ENCODE measurements at regions not wholly inside any gene's neighbourhood (a gene's known extent, or its start where the extent isn't known, plus 50 kb on each side); places are given as distances from the start of the nearest gene placed in this dataset.
A peak's percentile ranks its signal among the peaks of the same experiment; 100 is the strongest.

DNA sequence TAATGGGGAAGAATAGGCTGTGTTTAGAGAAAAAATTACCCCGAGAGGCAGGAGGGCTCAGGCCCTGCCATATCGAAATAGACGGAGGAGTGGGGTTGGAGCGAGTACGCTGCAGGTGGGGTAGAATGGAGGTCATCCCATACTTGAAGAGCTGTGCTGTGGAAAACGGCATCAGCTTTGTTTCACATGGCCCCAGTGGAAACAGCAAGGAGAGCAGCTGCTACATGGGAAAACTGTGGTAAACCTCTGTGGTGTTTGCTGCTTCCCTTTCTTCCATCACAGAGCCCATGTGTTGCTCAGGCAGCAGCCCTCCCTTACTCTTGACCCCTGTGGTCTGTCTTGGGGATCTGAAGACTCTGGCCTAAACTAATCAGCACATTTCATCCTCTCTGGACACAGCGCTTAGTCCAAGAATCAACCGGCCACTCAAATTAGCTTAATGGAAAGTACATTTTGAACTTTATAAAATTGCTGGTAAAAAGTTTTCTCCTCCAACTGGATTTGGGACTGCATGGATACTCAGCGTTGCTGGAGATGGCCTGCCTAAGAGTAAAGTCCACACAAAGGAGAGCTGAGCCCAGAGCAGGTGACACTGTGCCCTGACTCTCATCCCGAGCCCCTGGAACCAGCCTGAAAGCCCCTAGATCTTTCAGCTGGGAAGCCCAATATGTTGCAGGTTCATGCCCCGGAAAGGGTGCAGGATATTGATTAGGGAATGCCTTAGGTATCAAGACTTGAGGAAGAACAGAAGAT is 127.1 kb upstream of the GADD45A start:
- Mint-ChIP-seq H3K27me3 (peaks cover 55% of the 10 kb centered on the region), H3K4me3 (no peak overlapping the region), H3K27ac (ENCODE audit: low read depth) (no peak overlapping the region), H3K9me3 (no peaks in the 10 kb centered on the region), H3K36me3 (ENCODE audit: insufficient read depth) (no peaks in the 10 kb centered on the region), H3K4me1 (no peaks in the 10 kb centered on the region)
- ATAC-seq (replicated peaks; ENCODE audit: extremely low read depth, poor library complexity, severe bottlenecking) (no peak), DNase-seq (ENCODE audit: low spot score in 2 of 2) (no peak)

DNA sequence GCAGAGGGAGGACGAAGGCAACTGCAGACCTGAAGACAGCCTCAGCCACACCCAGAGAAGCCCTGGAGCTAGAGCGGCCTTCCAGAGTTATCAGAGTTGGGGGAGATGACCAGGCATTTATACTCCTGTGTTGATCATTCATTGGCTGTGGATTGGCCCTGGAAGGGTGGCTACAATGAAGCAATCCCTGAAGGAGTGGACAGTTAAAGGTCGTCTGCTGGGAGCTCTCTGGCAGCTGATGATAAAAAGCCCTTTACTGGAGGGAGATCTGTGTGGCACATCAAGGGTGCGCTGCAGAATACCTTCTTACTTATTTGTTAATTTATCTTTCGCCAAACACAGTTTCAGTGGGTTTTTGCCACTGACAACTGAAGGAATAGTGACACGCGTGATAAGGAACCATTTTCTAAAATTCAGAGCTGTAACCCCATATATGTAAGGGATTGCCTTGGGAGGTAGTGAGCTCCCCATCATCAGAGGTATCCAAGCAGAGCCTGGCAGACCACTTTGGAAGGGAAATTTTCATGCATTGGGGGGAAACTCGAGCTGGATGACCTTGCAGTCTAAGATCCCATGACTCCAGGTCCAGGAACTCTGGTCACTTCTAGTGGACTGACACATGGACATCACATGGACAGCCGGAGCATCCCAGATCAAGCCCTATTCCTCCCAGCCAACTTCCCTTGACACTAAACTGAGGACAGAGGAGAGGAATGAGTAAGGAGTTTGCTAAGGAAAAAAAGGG is 126.4 kb upstream of the GADD45A start:
- no peak for DNase-seq (ENCODE audit: low spot score in 2 of 2)
- Mint-ChIP-seq H3K36me3 (ENCODE audit: insufficient read depth) (no peaks in the 10 kb centered on the region), H3K9me3 (no peaks in the 10 kb centered on the region), H3K4me3 (no peak overlapping the region), H3K27me3 (peaks cover 47% of the 10 kb centered on the region), H3K27ac (ENCODE audit: low read depth) (no peak overlapping the region), H3K4me1 (no peaks in the 10 kb centered on the region)
- no peak for ATAC-seq (replicated peaks; ENCODE audit: extremely low read depth, poor library complexity, severe bottlenecking)

DNA sequence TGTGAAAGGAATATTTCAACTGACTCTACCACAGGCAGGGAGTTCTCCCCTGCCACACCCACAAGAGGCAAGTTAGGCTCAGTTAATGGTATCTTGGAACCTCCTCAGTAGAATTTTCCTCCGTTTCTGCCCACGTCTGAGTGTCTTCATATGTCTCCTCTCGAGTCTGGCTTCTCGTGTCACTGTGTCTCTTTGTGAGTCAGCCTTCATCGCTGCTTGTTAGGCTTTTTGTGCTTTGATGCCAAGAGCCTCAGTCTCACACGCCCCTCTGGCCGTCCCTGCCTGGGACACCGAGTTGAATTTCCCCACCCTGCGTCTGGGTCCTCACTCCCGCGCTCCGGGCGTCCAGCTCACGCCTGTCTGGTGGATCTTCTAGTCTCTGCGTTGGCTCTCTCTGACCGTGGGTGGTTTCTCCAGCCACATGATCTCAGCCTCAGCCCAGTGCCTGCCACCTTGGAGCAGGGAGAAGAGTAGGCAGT is 125.7 kb upstream of the GADD45A start:
- H3K27me3 Mint-ChIP-seq: peaks cover 47% of the 10 kb centered on the region
- ATAC-seq (replicated peaks; ENCODE audit: extremely low read depth, poor library complexity, severe bottlenecking) (no peak), DNase-seq (ENCODE audit: low spot score in 2 of 2) (no peak)
- no peak overlapping the region for H3K4me3 Mint-ChIP-seq
- H3K9me3 Mint-ChIP-seq: no peaks in the 10 kb centered on the region
- H3K27ac Mint-ChIP-seq (ENCODE audit: low read depth): no peak overlapping the region
- no peaks in the 10 kb centered on the region for H3K4me1 Mint-ChIP-seq
- no peaks in the 10 kb centered on the region for H3K36me3 Mint-ChIP-seq (ENCODE audit: insufficient read depth)

DNA sequence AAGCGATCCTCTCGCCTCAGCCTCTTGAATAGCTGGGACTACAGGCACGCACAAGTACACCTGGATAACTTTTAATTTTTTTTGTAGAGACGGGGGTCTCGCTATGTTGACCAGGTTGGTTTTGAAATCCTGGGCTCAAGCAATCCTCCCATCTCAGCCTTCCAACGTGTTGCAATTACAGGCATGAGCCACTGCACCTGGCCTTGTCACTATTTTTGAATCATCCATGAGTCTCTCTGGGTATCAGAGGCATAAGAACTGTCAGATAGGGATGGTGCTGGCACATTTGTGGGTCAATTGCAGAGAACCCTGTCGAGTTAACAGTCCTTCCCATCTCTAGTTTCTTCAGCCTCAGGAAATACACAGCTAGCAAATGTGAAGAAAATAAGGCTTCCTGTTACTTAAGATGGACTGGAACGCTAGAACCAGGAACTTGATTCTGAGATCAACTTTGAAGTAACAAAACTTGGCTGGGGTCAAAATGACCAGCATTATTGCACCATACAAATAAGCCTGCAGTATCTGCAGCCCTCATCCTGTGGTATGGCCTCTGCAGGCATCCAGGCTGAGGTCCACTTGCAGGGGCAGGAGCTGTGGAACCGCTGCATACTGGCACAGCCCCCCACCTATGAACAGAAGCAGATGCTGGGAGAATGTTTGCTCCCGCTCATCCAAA is 124.3 kb upstream of the GADD45A start:
- DNase-seq (ENCODE audit: low spot score in 2 of 2) (no peak), ATAC-seq (replicated peaks; ENCODE audit: extremely low read depth, poor library complexity, severe bottlenecking) (no peak)
- Mint-ChIP-seq H3K9me3 (no peaks in the 10 kb centered on the region), H3K27me3 (peaks cover 36% of the 10 kb centered on the region), H3K36me3 (ENCODE audit: insufficient read depth) (peaks cover 2% of the 10 kb centered on the region), H3K27ac (ENCODE audit: low read depth) (no peak overlapping the region), H3K4me1 (no peaks in the 10 kb centered on the region), H3K4me3 (no peak overlapping the region)

DNA sequence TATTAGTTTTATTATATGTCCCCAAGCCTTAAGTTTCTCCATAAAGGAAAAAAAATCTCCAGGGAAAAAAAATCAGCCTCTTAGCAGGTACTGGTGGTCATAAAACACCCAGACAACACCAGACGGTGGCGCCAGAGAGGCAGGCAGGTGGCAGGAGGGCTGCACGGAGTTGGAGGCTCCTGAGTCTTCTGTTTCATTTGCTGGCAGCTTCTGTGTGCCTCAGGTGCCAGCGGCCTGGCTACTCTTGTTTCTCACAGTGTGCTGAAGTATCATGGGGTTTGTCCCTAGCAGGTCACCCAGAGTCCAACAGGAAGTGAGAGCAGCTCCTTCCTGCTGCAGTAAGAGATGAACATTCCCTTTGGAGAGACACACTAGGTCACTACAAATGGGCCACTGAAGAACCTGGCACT is 123.3 kb upstream of the GADD45A start:
- peaks cover 29% of the 10 kb centered on the region for H3K27me3 Mint-ChIP-seq
- peaks cover 2% of the 10 kb centered on the region for H3K36me3 Mint-ChIP-seq (ENCODE audit: insufficient read depth)
- ATAC-seq (replicated peaks; ENCODE audit: extremely low read depth, poor library complexity, severe bottlenecking) (peak; percentile 67), DNase-seq (ENCODE audit: low spot score in 2 of 2) (peak; percentile 57 to 73)
- H3K27ac Mint-ChIP-seq (ENCODE audit: low read depth): no peak overlapping the region
- H3K4me3 Mint-ChIP-seq: no peak overlapping the region
- no peaks in the 10 kb centered on the region for H3K9me3 Mint-ChIP-seq
- H3K4me1 Mint-ChIP-seq: no peaks in the 10 kb centered on the region

DNA sequence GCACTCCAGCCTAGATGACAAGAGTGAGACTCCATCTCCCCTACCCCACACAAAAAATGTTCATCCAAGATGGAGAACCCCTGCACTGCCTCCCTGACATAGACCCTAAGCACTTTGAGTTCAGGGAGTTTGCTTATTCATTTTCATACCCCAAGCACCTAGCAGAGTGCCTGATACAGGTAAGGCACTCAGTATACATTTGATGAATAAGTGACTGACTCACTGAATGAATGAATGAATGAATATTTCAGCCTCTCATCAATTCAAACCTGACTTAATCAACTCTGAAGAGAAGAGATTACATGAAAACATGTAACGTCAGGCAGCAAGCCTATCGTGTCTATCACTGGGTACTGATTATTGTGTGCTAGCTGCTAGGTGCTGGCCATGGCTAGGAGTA is 121.3 kb upstream of the GADD45A start:
- Mint-ChIP-seq H3K27ac (ENCODE audit: low read depth) (no peak overlapping the region), H3K4me1 (no peaks in the 10 kb centered on the region), H3K36me3 (ENCODE audit: insufficient read depth) (peaks cover 2% of the 10 kb centered on the region), H3K27me3 (peaks cover 9% of the 10 kb centered on the region), H3K9me3 (no peaks in the 10 kb centered on the region), H3K4me3 (no peak overlapping the region)
- ATAC-seq (replicated peaks; ENCODE audit: extremely low read depth, poor library complexity, severe bottlenecking) (no peak), DNase-seq (ENCODE audit: low spot score in 2 of 2) (no peak)

DNA sequence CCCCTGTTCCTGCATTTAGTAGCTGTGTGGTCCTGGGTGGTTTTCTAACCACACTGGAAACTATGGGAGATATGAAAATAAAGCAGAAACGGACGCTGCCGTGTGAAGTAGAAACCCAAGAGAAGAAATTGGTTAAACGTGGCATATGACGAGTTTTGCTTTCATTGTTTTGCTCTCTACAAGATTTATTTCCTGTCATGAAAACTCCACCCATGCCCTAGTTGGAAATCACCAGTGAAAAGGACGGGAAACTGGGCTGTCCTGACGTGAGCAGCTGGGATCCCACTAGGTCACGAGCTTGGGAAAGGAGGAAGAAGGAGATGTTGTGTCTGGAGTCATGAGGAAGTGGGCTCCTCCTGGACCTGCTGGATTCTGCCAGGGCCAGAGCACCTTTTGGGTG is 120.8 kb upstream of the GADD45A start:
- ATAC-seq (replicated peaks; ENCODE audit: extremely low read depth, poor library complexity, severe bottlenecking): no peak
- H3K4me1 Mint-ChIP-seq: no peaks in the 10 kb centered on the region
- no peak overlapping the region for H3K4me3 Mint-ChIP-seq
- H3K9me3 Mint-ChIP-seq: no peaks in the 10 kb centered on the region
- DNase-seq (ENCODE audit: low spot score in 2 of 2): no peak
- peaks cover 4% of the 10 kb centered on the region for H3K27me3 Mint-ChIP-seq
- H3K27ac Mint-ChIP-seq (ENCODE audit: low read depth): no peak overlapping the region
- H3K36me3 Mint-ChIP-seq (ENCODE audit: insufficient read depth): peaks cover 2% of the 10 kb centered on the region

DNA sequence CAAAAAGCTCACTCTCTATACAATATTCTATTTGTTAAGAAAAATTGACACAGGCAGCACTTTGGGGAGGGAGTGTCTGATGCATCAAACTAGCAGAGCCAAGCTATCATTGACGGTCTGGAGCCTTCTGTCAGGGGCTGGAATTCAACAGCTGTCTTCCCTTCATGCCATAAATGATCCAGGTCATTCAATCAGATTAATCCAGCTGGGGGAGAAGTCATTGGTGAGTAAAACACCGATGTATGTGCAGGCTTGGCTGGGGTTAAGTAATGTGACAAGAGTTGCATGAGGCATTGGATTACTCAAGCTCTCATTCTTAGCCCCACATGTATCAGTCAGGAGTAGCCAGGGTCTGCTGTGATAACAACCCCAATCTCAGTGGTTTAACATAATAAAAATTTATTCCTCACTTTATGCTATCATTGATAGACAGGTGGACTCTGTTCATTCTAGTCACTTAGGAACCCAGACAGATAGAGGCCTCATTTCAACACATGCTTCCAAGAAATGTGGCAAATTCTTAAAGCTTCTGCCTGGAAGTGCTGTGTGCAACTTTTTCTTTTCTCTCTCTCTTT is 118.1 kb upstream of the GADD45A start:
- Mint-ChIP-seq H3K4me3 (no peak overlapping the region), H3K27me3 (no peaks in the 10 kb centered on the region), H3K9me3 (no peaks in the 10 kb centered on the region), H3K4me1 (no peaks in the 10 kb centered on the region), H3K27ac (ENCODE audit: low read depth) (no peak overlapping the region), H3K36me3 (ENCODE audit: insufficient read depth) (peaks cover 2% of the 10 kb centered on the region)
- DNase-seq (ENCODE audit: low spot score in 2 of 2) (no peak), ATAC-seq (replicated peaks; ENCODE audit: extremely low read depth, poor library complexity, severe bottlenecking) (no peak)

DNA sequence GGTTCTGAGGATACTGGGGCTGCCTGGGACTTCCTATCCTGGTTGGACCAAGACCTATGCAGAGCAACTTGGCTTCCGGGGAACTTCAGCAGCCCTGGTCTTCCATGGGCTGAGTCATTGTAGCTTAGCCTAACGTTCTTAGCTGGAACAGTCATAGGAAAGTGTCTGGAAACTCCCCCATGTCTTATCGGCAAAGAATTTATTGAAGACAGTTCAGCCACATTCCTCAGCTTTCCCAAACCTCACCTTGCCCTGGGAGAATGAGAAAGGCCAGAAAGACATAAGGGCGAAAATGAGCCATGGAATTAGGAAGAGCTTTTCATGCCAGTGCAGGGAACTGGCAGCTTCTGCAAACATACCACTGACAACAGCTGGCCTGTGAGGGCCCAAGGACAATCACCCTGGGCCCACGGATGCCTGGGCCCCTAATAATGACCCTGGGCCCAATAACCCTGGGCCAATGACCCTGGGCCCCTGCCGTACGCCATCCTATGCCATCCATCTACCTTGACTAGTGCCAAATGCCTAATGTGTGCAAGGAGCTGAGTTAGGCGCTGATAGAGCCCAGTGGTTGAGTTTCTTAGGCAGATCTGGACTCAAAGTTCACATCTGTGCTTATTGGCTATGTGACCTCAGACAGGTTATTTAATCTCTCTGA is 114.4 kb upstream of the GADD45A start:
- no peak overlapping the region for H3K27ac Mint-ChIP-seq (ENCODE audit: low read depth)
- H3K4me3 Mint-ChIP-seq: no peak overlapping the region
- H3K36me3 Mint-ChIP-seq (ENCODE audit: insufficient read depth): no peaks in the 10 kb centered on the region
- no peak for DNase-seq (ENCODE audit: low spot score in 2 of 2)
- ATAC-seq (replicated peaks; ENCODE audit: extremely low read depth, poor library complexity, severe bottlenecking): no peak
- no peaks in the 10 kb centered on the region for H3K27me3 Mint-ChIP-seq
- no peaks in the 10 kb centered on the region for H3K9me3 Mint-ChIP-seq
- no peaks in the 10 kb centered on the region for H3K4me1 Mint-ChIP-seq

DNA sequence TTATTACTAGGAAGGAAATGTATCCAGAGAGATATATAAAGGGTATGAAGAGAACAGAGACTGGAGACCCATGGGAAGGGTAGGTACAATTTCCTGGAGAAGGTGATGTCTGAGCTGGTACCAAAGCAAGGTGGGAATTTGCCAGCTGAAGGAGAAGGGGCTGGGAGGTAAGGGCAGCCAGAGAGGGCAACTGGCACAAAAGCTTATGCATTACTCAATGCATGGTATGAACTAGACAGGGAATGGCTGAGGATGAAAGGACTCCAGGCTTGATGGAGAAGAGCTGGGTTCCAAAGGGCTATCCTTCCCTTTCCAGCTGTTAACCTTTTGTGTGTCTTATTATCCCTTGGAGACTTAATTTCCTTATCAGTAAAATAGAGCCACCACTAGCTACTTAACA is 113.6 kb upstream of the GADD45A start:
- H3K36me3 Mint-ChIP-seq (ENCODE audit: insufficient read depth): no peaks in the 10 kb centered on the region
- no peaks in the 10 kb centered on the region for H3K9me3 Mint-ChIP-seq
- no peak for ATAC-seq (replicated peaks; ENCODE audit: extremely low read depth, poor library complexity, severe bottlenecking)
- H3K4me3 Mint-ChIP-seq: no peak overlapping the region
- no peak for DNase-seq (ENCODE audit: low spot score in 2 of 2)
- no peaks in the 10 kb centered on the region for H3K27me3 Mint-ChIP-seq
- no peak overlapping the region for H3K27ac Mint-ChIP-seq (ENCODE audit: low read depth)
- H3K4me1 Mint-ChIP-seq: no peaks in the 10 kb centered on the region

DNA sequence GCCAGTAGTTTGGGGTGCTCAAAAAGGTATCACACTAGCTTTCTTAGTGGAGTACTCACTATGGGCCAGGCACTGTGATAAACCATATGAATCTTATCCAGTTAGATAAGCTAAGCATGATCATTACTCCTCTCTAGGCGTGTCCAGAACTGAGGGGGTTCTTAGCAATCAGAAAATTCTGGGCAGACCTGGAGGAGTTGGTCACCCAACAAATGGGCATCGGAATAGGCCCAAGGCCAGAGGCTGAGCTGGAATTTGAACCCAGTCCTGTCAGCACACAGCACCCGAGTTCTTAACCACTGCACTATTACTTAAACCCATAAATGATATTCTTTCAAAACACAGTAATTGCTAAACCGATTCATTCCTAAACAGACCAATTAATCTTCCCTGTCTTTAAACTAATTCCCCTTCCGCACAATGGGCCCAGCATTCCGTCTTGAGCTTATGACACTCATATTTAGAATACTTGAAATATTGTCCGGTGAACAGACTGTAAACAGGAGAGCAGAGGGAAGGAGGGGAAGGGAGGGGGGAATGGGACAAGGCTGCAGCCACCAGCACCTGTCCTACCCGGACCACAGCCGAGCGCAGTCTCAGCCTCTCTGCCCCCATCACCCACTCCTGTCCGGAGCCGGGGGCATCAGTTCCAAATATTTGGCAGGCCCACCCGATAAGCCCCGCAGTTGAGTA is 113.0 kb upstream of the GADD45A start:
- Mint-ChIP-seq H3K4me3 (no peak overlapping the region), H3K4me1 (no peaks in the 10 kb centered on the region), H3K27me3 (no peaks in the 10 kb centered on the region), H3K9me3 (no peaks in the 10 kb centered on the region), H3K36me3 (ENCODE audit: insufficient read depth) (no peaks in the 10 kb centered on the region), H3K27ac (ENCODE audit: low read depth) (no peak overlapping the region)
- no peak for ATAC-seq (replicated peaks; ENCODE audit: extremely low read depth, poor library complexity, severe bottlenecking)
- DNase-seq (ENCODE audit: low spot score in 2 of 2): no peak
